Vagina (tissue), 2 donors: ENCODE measurements at regions not wholly inside any gene's neighbourhood (a gene's known extent, or its start where the extent isn't known, plus 50 kb on each side); places are given as distances from the start of the nearest gene placed in this dataset.

Experiments
- DNase-seq, 2 donors: peaks; one replicate each; pipeline ENCODE4 v3.0.0-alpha.2; 2017; ENCODE audit errors: extremely low spot score in 2 of 2
- H3K27ac ChIP-seq: fragments of 200-600 bp; sonication (generic); one replicate; pipeline ENCODE4 v1.5.1; 2019
- H3K27me3 ChIP-seq: fragments of 200-600 bp; sonication (generic); one replicate; pipeline ENCODE4 v1.5.1; 2019
- H3K36me3 ChIP-seq, 2 donors: fragments of 200-600 bp; sonication (generic); one replicate each; pipeline ENCODE4 v1.5.1; 2017 to 2019
- H3K4me1 ChIP-seq: fragments of 200-600 bp; sonication (generic); one replicate; pipeline ENCODE4 v1.5.1; 2019
- H3K4me3 ChIP-seq, 2 donors: fragments of 200-600 bp; sonication (generic); 1 replicate in 1 of 2; 2 replicates in 1 of 2; pipeline ENCODE4 v1.5.1; 2016 to 2019
- H3K9me3 ChIP-seq: fragments of 200-600 bp; sonication (generic); one replicate; pipeline ENCODE4 v1.5.1; 2019
- POLR2A ChIP-seq, 2 donors: fragments of 450-650 bp; IDR thresholded peaks; one replicate each; pipeline ENCODE4 v1.6.1; 2017; ENCODE audit warnings: antibody characterized with exemption in 2 of 2, mild to moderate bottlenecking in 2 of 2, moderate library complexity in 2 of 2
- POLR2AphosphoS5 ChIP-seq, 2 donors: sonication (generic); formaldehyde crosslinking; IDR thresholded peaks; one replicate each; pipeline ENCODE4 v1.9.0; 2017; ENCODE audit warnings: antibody characterized with exemption in 2 of 2, mild to moderate bottlenecking in 2 of 2, low read depth in 1 of 2; ENCODE audit not compliant: insufficient read depth in 1 of 2
- intact Hi-C: fragments of 100-400 bp; cut with DNase I; formaldehyde crosslinking; loops from one replicate; pipeline ENCODE4 v1.15.1; 2023
- TF ChIP-seq, protein P1 (sequence below), 3 experiments: fragments of 450-650 bp in 2 of 3; fragments of 200-600 bp in 1 of 3; sonication (generic) in 1 of 3; IDR thresholded peaks; one replicate each; pipeline ENCODE4 v1.5.1; 2017 to 2019; ENCODE audit warnings: antibody characterized with exemption in 3 of 3, mild to moderate bottlenecking in 2 of 3, moderate library complexity in 2 of 3

GRCh38 chr2:181750305-181750704 lies 70.0 kb upstream of the NEUROD1 start:
- H3K4me3 ChIP-seq: no peak overlapping the region
- H3K4me1 ChIP-seq: no peaks in the 10 kb centered on the region
- H3K27me3 ChIP-seq: no peaks in the 10 kb centered on the region
- no peak overlapping the region for H3K27ac ChIP-seq
- DNase-seq: no peak
- no peaks in the 10 kb centered on the region for H3K9me3 ChIP-seq
- TF ChIP-seq POLR2A (IDR thresholded peaks at IDR 0.05) (no peak), POLR2AphosphoS5 (IDR thresholded peaks at IDR 0.05; ENCODE audit: insufficient read depth in 1 of 2, low read depth in 1 of 2) (no peak)
- TF ChIP-seq, protein P1, sequence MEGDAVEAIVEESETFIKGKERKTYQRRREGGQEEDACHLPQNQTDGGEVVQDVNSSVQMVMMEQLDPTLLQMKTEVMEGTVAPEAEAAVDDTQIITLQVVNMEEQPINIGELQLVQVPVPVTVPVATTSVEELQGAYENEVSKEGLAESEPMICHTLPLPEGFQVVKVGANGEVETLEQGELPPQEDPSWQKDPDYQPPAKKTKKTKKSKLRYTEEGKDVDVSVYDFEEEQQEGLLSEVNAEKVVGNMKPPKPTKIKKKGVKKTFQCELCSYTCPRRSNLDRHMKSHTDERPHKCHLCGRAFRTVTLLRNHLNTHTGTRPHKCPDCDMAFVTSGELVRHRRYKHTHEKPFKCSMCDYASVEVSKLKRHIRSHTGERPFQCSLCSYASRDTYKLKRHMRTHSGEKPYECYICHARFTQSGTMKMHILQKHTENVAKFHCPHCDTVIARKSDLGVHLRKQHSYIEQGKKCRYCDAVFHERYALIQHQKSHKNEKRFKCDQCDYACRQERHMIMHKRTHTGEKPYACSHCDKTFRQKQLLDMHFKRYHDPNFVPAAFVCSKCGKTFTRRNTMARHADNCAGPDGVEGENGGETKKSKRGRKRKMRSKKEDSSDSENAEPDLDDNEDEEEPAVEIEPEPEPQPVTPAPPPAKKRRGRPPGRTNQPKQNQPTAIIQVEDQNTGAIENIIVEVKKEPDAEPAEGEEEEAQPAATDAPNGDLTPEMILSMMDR (IDR thresholded peaks at IDR 0.05): no peak
- intact Hi-C loops: no loop called here
- H3K36me3 ChIP-seq: no peaks in the 10 kb centered on the region

DNA sequence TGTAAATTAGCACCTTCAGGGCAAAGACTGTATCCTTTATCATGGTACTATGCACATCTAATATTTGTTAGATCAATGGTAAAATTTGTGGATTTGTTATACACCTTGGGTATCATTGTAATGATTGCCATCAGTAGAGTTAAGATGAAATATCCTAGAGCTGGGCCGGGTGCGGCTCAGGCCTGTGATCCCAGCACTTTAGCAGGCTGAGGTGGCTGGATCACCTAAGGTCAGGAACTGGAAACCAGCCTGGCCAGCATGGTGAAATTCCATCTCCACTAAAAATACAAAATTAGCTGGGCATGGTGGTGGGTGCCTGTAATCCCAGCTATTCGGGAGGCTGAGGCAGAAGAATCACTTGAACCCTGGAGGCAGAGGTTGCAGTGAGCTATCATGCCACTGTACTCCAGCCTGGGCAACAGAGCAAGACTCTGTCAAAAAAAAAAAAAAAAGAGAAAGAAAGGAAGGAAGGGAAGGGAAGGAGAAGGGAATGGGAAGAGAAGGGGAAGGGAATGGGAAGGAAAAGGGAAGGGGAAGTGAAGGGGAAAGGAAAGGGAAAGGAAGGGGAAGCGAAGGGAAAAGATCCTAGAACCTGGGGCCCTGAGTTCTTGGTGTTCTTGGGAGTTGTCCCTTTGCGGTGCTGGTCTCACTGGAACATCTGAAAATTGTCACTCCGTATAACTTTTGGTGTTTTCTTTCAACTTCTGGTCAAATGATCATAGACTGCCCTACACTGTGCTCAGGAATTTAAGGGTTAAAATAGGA lies 71.1 kb upstream of the NEUROD1 start:
- no peak overlapping the region for H3K27ac ChIP-seq
- intact Hi-C loops: no loop called here
- TF ChIP-seq POLR2AphosphoS5 (IDR thresholded peaks at IDR 0.05; ENCODE audit: insufficient read depth in 1 of 2, low read depth in 1 of 2): no peak
- TF ChIP-seq, protein P1 (IDR thresholded peaks at IDR 0.05): no peak
- TF ChIP-seq POLR2A (IDR thresholded peaks at IDR 0.05): no peak

DNA sequence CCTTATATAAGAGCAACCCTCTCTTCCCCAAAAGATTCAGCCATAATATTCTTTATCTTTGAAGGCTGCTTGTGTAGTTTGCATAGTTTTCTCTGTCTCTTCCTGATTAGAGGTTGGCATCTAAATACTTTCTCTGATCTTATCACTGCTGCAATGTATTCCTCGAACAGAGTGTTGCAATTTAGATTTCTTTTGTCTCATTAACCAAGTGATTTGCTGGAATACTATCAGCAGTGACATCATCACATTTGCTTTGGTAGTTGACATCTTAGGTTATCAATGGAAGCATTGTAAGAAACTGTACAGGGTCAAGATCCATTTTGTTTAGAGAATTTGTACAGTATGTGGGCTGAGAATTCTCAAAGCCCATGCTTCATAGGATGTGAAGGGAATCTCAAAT lies 72.0 kb upstream of the NEUROD1 start:
- Histone ChIP-seq H3K9me3 (no peaks in the 10 kb centered on the region), H3K27ac (no peak overlapping the region), H3K4me3 (no peak overlapping the region), H3K27me3 (no peaks in the 10 kb centered on the region), H3K36me3 (no peaks in the 10 kb centered on the region), H3K4me1 (no peaks in the 10 kb centered on the region)
- no peak for DNase-seq
- intact Hi-C loops: no loop called here
- no peak for TF ChIP-seq POLR2A (IDR thresholded peaks at IDR 0.05)
- TF ChIP-seq POLR2AphosphoS5 (IDR thresholded peaks at IDR 0.05; ENCODE audit: insufficient read depth in 1 of 2, low read depth in 1 of 2): no peak
- TF ChIP-seq, protein P1 (IDR thresholded peaks at IDR 0.05): no peak

More for the DNA sequence above, 71.1 kb upstream of the NEUROD1 start:
- Histone ChIP-seq H3K4me3 (no peak overlapping the region), H3K36me3 (no peaks in the 10 kb centered on the region), H3K9me3 (no peaks in the 10 kb centered on the region), H3K4me1 (no peaks in the 10 kb centered on the region), H3K27me3 (no peaks in the 10 kb centered on the region)
- DNase-seq: no peak

- Histone ChIP-seq H3K9me3 (no peaks in the 10 kb centered on the region), H3K4me1 (no peaks in the 10 kb centered on the region), H3K27ac (no peak overlapping the region), H3K4me3 (no peak overlapping the region), H3K36me3 (no peaks in the 10 kb centered on the region), H3K27me3 (no peaks in the 10 kb centered on the region)
- no peak for TF ChIP-seq POLR2A (IDR thresholded peaks at IDR 0.05)
- TF ChIP-seq, protein P1 (IDR thresholded peaks at IDR 0.05): no peak
- no peak for TF ChIP-seq POLR2AphosphoS5 (IDR thresholded peaks at IDR 0.05; ENCODE audit: insufficient read depth in 1 of 2, low read depth in 1 of 2)
- DNase-seq: no peak
- intact Hi-C loops: no loop called here
These were observed 73.4 kb upstream of the NEUROD1 start for GRCh38 chr2:181753686-181754085.

DNA sequence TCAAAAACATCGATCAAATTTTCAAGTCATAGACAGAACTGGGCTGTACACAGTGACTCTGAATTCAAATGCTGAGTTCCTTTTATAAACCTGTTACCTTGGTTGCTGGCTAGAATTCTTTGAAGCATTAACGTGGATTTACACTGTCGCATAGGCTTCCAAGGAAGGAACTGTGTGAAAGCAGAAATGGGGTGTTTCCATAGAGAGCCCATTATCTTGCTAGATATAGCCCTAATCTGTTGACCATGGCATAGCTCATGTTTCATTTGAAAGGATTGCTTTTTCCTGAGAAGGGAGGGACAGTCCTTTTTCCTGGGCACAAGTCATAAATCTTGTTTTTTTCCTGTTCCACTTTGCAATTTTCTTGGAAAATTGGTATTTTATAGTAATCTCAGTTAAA lies 73.8 kb upstream of the NEUROD1 start:
- Histone ChIP-seq H3K4me1 (no peaks in the 10 kb centered on the region), H3K27me3 (no peaks in the 10 kb centered on the region), H3K27ac (no peak overlapping the region), H3K9me3 (no peaks in the 10 kb centered on the region), H3K4me3 (no peak overlapping the region), H3K36me3 (no peaks in the 10 kb centered on the region)
- DNase-seq: no peak
- intact Hi-C loops: no loop called here
- TF ChIP-seq, protein P1 (IDR thresholded peaks at IDR 0.05): no peak
- no peak for TF ChIP-seq POLR2AphosphoS5 (IDR thresholded peaks at IDR 0.05; ENCODE audit: insufficient read depth in 1 of 2, low read depth in 1 of 2)
- TF ChIP-seq POLR2A (IDR thresholded peaks at IDR 0.05): no peak
